Erythroblast (primary cell): ENCODE measurements at regions not wholly inside any gene's neighbourhood (a gene's known extent, or its start where the extent isn't known, plus 50 kb on each side); places are given as distances from the start of the nearest gene placed in this dataset.

ENCODE experiments used
- GATA1 ChIP-seq: IDR thresholded peaks from 2 replicates; pipeline ENCODE4 v1.6.1; 2011; ENCODE audit warnings: low read depth, mild to moderate bottlenecking, control low read depth, low read length, moderate library complexity
- POLR2A ChIP-seq: IDR thresholded peaks from 2 replicates; pipeline ENCODE4 v1.6.1; 2011; ENCODE audit warnings: mild to moderate bottlenecking, low read length

DNA sequence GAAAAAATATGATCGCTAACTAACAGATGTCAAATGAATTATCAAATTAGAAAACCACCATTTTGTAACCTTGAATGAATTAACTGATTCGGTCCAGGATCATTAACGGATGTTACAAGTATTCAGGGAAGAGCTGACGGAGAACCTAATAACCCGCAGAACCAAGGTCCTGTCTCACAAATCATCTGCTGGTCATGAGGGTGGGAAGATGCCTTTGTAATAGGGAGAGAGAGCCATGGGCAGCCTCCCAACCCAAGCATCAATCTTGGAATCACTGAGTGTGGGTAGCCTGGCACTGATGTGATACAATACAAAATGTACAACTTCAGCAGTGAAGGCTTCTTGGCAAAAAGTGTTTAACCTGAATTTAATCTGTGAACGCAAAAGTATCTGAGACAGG is 89.6 kb upstream of the CLDN14 start:
- TF ChIP-seq POLR2A (no peak), GATA1 (no peak)
